ENCODE measurements at regions not wholly inside any gene's neighbourhood (a gene's known extent, or its start where the extent isn't known, plus 50 kb on each side); places are given as distances from the start of the nearest gene placed in this dataset.

- H3K4me1 ChIP-seq (ENCODE audit: control insufficient read depth, insufficient read depth, low read length): peaks cover 7% of the 10 kb centered on the region; the same call in 1 of the 2 replicates
- H3K36me3 ChIP-seq (ENCODE audit: control insufficient read depth in 2 of 2, insufficient read depth in 1 of 2, low read length in 2 of 2): no peaks in the 10 kb centered on the region
- no peak overlapping the region for H3K4me3 ChIP-seq (ENCODE audit: low read depth, low read length)
- TF ChIP-seq OVOL3 (tag by site-specific recombination; IDR thresholded peaks at IDR 0.05): no peak
- TF ChIP-seq ZNF580 (tag by site-specific recombination; IDR thresholded peaks at IDR 0.05): no peak
- no peak for TF ChIP-seq BCL11A (tag by site-specific recombination; IDR thresholded peaks at IDR 0.05; ENCODE audit: low read depth)
- no peak for TF ChIP-seq SALL2 (tag by site-specific recombination; IDR thresholded peaks at IDR 0.05; ENCODE audit: borderline replicate concordance)
- TF ChIP-seq ZNF311 (tag by site-specific recombination; IDR thresholded peaks at IDR 0.05; ENCODE audit: borderline replicate concordance): no peak
- no peak overlapping the region for H3K27ac ChIP-seq (ENCODE audit: extremely low read depth, low read depth, low read length)
- CTCF ChIA-PET: no interaction called here
- POLR2A ChIA-PET: no interaction called here
- no peaks in the 10 kb centered on the region for H3K9me3 ChIP-seq (ENCODE audit: control insufficient read depth, insufficient read depth, low read depth, low read length)
Measured at GRCh38 chr18:11259469-11260150, 110.2 kb upstream of the PIEZO2 start.

GRCh38 chr18:11258039-11258610 is 108.8 kb upstream of the PIEZO2 start:
- no peaks in the 10 kb centered on the region for H3K9me3 ChIP-seq (ENCODE audit: control insufficient read depth, insufficient read depth, low read depth, low read length)
- no peak overlapping the region for H3K27ac ChIP-seq (ENCODE audit: extremely low read depth, low read depth, low read length)
- H3K4me1 ChIP-seq (ENCODE audit: control insufficient read depth, insufficient read depth, low read length): peaks cover 7% of the 10 kb centered on the region; the same call in 1 of the 2 replicates
- H3K36me3 ChIP-seq (ENCODE audit: control insufficient read depth in 2 of 2, insufficient read depth in 1 of 2, low read length in 2 of 2): no peaks in the 10 kb centered on the region
- ChIA-PET POLR2A (no interaction called here), CTCF (no interaction called here)
- H3K4me3 ChIP-seq (ENCODE audit: low read depth, low read length): no peak overlapping the region
- TF ChIP-seq ZBTB10 (tag by site-specific recombination; IDR thresholded peaks at IDR 0.05) (no peak), ZNF600 (tag by site-specific recombination; IDR thresholded peaks at IDR 0.05) (no peak), ZNF280D (tag by site-specific recombination; IDR thresholded peaks at IDR 0.05) (no peak), ZNF639 (tag by site-specific recombination; IDR thresholded peaks at IDR 0.05) (no peak), KLF17 (tag by site-specific recombination; IDR thresholded peaks at IDR 0.05) (no peak), SCRT2 (tag by site-specific recombination; IDR thresholded peaks at IDR 0.05) (no peak), ZNF175 (tag by site-specific recombination; IDR thresholded peaks at IDR 0.05) (no peak), PRDM4 (tag by site-specific recombination; IDR thresholded peaks at IDR 0.05) (no peak), ZSCAN16 (tag by site-specific recombination; IDR thresholded peaks at IDR 0.05) (no peak), SP3 (tag by site-specific recombination; IDR thresholded peaks at IDR 0.05) (no peak), HIC1 (tag by site-specific recombination; IDR thresholded peaks at IDR 0.05) (no peak), ZNF248 (tag by site-specific recombination; IDR thresholded peaks at IDR 0.05) (no peak)
